ENCODE measurements at regions not wholly inside any gene's neighbourhood (a gene's known extent, or its start where the extent isn't known, plus 50 kb on each side); places are given as distances from the start of the nearest gene placed in this dataset.

- no peak for TF ChIP-seq POLR2A (IDR thresholded peaks at IDR 0.05; ENCODE audit: low read length)
- TF ChIP-seq GATA1 (IDR thresholded peaks at IDR 0.05; ENCODE audit: low read depth, low read length), result no peak
Measured at GRCh38 chr2:172241222-172241621, 138.5 kb upstream of the DLX2 start.
